ENCODE measurements at regions not wholly inside any gene's neighbourhood (a gene's known extent, or its start where the extent isn't known, plus 50 kb on each side); places are given as distances from the start of the nearest gene placed in this dataset.

DNA sequence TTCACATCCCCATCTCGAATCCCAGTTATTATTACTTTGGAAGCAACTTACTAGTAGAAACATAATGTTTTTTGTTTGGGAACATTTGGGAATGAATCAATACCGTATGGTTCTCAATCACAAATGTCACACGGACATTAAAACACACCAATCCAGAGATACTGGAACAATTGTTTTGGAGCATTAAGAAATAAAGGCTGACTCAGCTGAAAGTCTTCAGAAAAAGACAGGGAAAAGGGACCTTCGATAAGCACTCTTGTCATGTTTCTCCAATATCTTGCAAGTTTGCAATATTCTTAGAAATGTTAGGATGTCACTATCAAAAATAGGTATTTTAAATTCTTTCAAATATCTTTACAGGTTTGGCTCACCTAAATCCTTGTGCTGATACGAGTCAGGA is 362.4 kb downstream of the CETN3 start:
- TF ChIP-seq EZH2 (IDR thresholded peaks at IDR 0.05; ENCODE audit: insufficient read depth, poor library complexity, severe bottlenecking) (no peak), EZH2phosphoT487 (IDR thresholded peaks at IDR 0.05; ENCODE audit: insufficient read depth, low read depth) (no peak)
